Spleen (tissue), 11 donors: ENCODE measurements at regions not wholly inside any gene's neighbourhood (a gene's known extent, or its start where the extent isn't known, plus 50 kb on each side); places are given as distances from the start of the nearest gene placed in this dataset.

ENCODE experiments used
- DNase-seq: peaks from one replicate; pipeline ENCODE4 v3.0.0-alpha.2; 2020
- H3K27ac ChIP-seq, 8 donors: fragments of 200-600 bp; sonication (generic) in 7 of 8; 1 replicate in 4 of 8; 2 replicates in 4 of 8; pipeline versions ENCODE4 v1.5.0 to v1.8.0; 2016 to 2021; ENCODE audit warnings: inconsistent platforms in 4 of 8, mild to moderate bottlenecking in 4 of 8, moderate library complexity in 1 of 8
- H3K27me3 ChIP-seq, 7 donors: fragments of 200-600 bp; sonication (generic) in 6 of 7; replicated peaks in 1 of 7; 1 replicate in 4 of 7; 2 replicates in 3 of 7; pipeline versions ENCODE4 v1.5.0 to v1.8.0; 2016 to 2021; ENCODE audit warnings: inconsistent platforms in 3 of 7, mild to moderate bottlenecking in 1 of 7
- H3K36me3 ChIP-seq, 6 donors: fragments of 200-600 bp; sonication (generic) in 5 of 6; 1 replicate in 4 of 6; 2 replicates in 2 of 6; pipeline versions ENCODE4 v1.5.0 to v1.8.0; 2016 to 2021; ENCODE audit warnings: inconsistent platforms in 2 of 6
- H3K4me1 ChIP-seq, 6 donors: fragments of 200-600 bp; sonication (generic) in 5 of 6; 1 replicate in 3 of 6; 2 replicates in 3 of 6; pipeline versions ENCODE4 v1.5.0 to v1.8.0; 2016 to 2021; ENCODE audit warnings: inconsistent platforms in 3 of 6
- H3K4me3 ChIP-seq, 8 donors: fragments of 200-600 bp; sonication (generic) in 7 of 8; 1 replicate in 4 of 8; 2 replicates in 4 of 8; pipeline versions ENCODE4 v1.5.0 to v1.8.0; 2016 to 2021; ENCODE audit warnings: inconsistent platforms in 4 of 8, mild to moderate bottlenecking in 4 of 8, moderate library complexity in 2 of 8
- H3K9me3 ChIP-seq, 8 donors: fragments of 200-600 bp; sonication (generic) in 7 of 8; 1 replicate in 4 of 8; 2 replicates in 4 of 8; pipeline versions ENCODE4 v1.5.0 to v1.8.0; 2016 to 2021; ENCODE audit warnings: inconsistent platforms in 4 of 8
- POLR2A ChIP-seq, 3 donors: fragments of 450-650 bp; IDR thresholded peaks; one replicate each; pipeline ENCODE4 v1.5.1; 2017; ENCODE audit warnings: antibody characterized with exemption in 3 of 3, mild to moderate bottlenecking in 1 of 3
- POLR2AphosphoS5 ChIP-seq, 3 donors: sonication (generic); formaldehyde crosslinking; IDR thresholded peaks; one replicate each; pipeline ENCODE4 v1.5.1; 2017; ENCODE audit warnings: antibody characterized with exemption in 3 of 3
- WGBS, 5 donors: extraction: QIAGEN DNeasy Blood & Tissue Kit in 3 of 5; methylation state at CpG; one replicate each; pipeline versions ENCODE4 v1.1.5 to v1.1.7; 2013 to 2018; 5-methylcytosine and 5-hydroxymethylcytosine counted together
- intact Hi-C: fragments of 100-400 bp; cut with DNase I; formaldehyde crosslinking; loops from one replicate; pipeline ENCODE4 v1.15.0; 2023; ENCODE audit warnings: low total_unique reads
- TF ChIP-seq, protein P1 (sequence below), 11 experiments: fragments of 200-600 bp in 7 of 11; fragments of 450-650 bp in 4 of 11; sonication (generic) in 4 of 11; IDR thresholded peaks in 8 of 11; conservative IDR thresholded peaks in 3 of 11; 1 replicate in 7 of 11; 2 replicates in 4 of 11; pipeline versions ENCODE4 v1.4.0 to v1.8.0; 2016 to 2021; ENCODE audit warnings: antibody characterized with exemption in 11 of 11, inconsistent platforms in 4 of 11, mild to moderate bottlenecking in 1 of 11
- donor health status: healthy with polysubstance abuse.
- donor health status: DM: no; HTN: no; CAD: no; lungs with moderate emphysema.
- donor health status: DM: no; HTN: no; CAD: no.
- donor health status: Bipolar disorder and iron deficiency.
- donor health status: healthy.
- donor health status: DM: no; HTN: no; CAD: no.
- donor health status: DM: yes; HTN: yes; CAD: no.

DNA sequence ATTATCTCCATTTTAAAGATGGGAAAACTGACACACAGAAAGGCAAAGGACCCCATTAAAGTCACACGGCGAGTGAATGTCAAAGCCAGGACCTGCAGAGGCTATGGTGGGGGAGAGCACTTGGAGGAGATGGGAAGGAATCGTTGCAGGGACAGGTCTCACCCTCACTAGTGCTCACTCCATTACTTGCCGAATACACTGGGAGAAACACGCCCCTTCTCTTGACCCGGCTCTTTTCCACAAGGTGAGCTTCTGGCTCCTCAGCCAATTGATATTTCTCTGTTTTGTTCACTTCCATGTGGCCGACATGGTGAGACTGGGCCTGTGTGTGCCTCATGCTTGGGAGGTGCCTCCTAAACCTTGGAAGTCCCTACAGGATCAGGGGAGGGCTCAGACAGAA lies 117.8 kb upstream of the KCNG1 start:
- WGBS, 5 donors, result 83 to 96% (median 91%) methylated on average over 7 of the region's 7 CpGs
- intact Hi-C loops, result no loop called here
- peaks cover 0 to 26% (median 2%) of the 10 kb centered on the region in 7 donors for H3K27me3 ChIP-seq
- peaks cover 0 to 9% (median 3%) of the 10 kb centered on the region in 8 donors for H3K9me3 ChIP-seq
- TF ChIP-seq, protein P1, sequence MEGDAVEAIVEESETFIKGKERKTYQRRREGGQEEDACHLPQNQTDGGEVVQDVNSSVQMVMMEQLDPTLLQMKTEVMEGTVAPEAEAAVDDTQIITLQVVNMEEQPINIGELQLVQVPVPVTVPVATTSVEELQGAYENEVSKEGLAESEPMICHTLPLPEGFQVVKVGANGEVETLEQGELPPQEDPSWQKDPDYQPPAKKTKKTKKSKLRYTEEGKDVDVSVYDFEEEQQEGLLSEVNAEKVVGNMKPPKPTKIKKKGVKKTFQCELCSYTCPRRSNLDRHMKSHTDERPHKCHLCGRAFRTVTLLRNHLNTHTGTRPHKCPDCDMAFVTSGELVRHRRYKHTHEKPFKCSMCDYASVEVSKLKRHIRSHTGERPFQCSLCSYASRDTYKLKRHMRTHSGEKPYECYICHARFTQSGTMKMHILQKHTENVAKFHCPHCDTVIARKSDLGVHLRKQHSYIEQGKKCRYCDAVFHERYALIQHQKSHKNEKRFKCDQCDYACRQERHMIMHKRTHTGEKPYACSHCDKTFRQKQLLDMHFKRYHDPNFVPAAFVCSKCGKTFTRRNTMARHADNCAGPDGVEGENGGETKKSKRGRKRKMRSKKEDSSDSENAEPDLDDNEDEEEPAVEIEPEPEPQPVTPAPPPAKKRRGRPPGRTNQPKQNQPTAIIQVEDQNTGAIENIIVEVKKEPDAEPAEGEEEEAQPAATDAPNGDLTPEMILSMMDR (IDR thresholded peaks at IDR 0.05 in 8 of 11, conservative IDR thresholded peaks at IDR 0.05 in 3 of 11), result no peak
- TF ChIP-seq POLR2A (IDR thresholded peaks at IDR 0.05), result no peak
- TF ChIP-seq POLR2AphosphoS5 (IDR thresholded peaks at IDR 0.05), result no peak
- no peaks in the 10 kb centered on the region for H3K4me1 ChIP-seq
- H3K4me3 ChIP-seq, result no peak overlapping the region
- no peak for DNase-seq
- H3K36me3 ChIP-seq, result no peaks in the 10 kb centered on the region
- H3K27ac ChIP-seq, result no peak overlapping the region

DNA sequence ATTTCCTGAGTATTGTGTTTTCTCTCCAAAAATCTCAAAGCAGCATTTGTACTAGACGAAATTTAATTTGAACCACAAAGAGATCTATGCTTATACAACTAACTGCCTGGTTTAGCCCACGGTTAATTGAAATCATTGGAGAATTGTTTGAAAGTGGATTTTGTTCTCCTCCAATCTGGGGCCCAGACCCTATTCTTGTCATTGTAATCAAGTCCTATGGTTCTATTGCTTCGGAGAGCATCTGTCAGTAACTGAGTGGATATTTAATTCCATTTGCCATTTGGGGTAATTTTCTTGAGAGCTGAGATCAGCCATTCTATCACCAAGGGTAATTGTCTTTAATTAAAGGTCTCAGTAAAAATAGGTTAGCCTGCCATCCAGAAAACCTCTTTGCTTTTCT lies 117.0 kb upstream of the KCNG1 start:
- no peak overlapping the region for H3K27ac ChIP-seq
- 74 to 89% (median 81%) methylated on average over 3 of the region's 3 CpGs for WGBS, 5 donors
- no peak overlapping the region for H3K4me3 ChIP-seq
- intact Hi-C loops, result no loop called here
- no peak for DNase-seq
- no peaks in the 10 kb centered on the region for H3K36me3 ChIP-seq
- no peaks in the 10 kb centered on the region for H3K4me1 ChIP-seq
- peaks cover 0 to 2% (median 0%) of the 10 kb centered on the region in 8 donors for H3K9me3 ChIP-seq
- H3K27me3 ChIP-seq, result peaks cover 0 to 19% (median 2%) of the 10 kb centered on the region in 7 donors
- no peak for TF ChIP-seq POLR2A (IDR thresholded peaks at IDR 0.05)

DNA sequence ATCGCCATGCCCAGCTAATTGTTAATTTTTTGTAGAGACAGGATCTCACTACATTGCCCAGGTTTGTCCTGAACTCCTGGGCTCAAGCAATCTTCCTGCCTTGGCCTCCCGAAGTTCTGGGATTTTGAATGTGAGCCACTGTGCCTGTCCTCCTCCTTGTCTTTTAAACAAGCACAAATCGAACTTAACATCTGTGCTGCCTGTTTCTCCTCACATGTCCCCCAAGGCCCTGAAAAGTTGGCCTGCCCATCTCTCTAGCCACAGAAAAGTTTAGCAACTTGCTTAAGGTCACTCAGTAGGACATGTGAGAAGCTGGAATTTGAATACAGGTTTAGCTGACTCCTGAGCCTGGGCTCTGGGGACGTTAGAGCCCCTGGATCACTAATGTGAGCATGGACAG lies 115.7 kb upstream of the KCNG1 start:
- 65 to 82% (median 78%) methylated on average over 4 of the region's 4 CpGs for WGBS, 5 donors
- TF ChIP-seq, protein P1 (IDR thresholded peaks at IDR 0.05 in 8 of 11, conservative IDR thresholded peaks at IDR 0.05 in 3 of 11), result no peak
- TF ChIP-seq POLR2AphosphoS5 (IDR thresholded peaks at IDR 0.05) (no peak), POLR2A (IDR thresholded peaks at IDR 0.05) (no peak)
- H3K27ac ChIP-seq, result no peak overlapping the region
- no peak for DNase-seq
- H3K4me1 ChIP-seq, result no peaks in the 10 kb centered on the region
- intact Hi-C loops, result no loop called here
- no peaks in the 10 kb centered on the region for H3K9me3 ChIP-seq
- no peaks in the 10 kb centered on the region for H3K36me3 ChIP-seq
- peaks cover 0 to 9% (median 2%) of the 10 kb centered on the region in 7 donors for H3K27me3 ChIP-seq
- no peak overlapping the region for H3K4me3 ChIP-seq

DNA sequence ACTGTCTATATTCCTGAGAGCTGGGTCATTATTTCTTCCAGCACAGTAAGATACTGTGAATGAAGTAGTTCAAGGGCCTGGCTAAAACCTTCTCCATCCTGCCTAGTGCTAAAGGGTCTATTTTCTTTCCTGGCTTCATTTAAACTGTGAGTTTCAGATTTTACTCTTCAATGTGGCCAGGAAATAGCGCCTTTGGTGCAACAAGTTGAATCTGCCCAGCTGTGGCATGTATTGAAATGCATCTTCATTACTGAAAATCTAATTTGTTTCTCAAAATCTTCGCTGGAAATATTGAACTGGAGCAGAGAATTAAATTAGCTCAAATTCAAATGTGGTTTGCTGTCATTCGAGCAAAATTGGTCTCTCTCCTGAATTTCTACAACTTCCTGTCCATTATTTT lies 114.6 kb upstream of the KCNG1 start:
- Histone ChIP-seq H3K4me1 (peaks cover 0 to under 1% (median 0%) of the 10 kb centered on the region in 6 donors), H3K4me3 (no peak overlapping the region), H3K27ac (no peak overlapping the region), H3K9me3 (no peaks in the 10 kb centered on the region), H3K36me3 (no peaks in the 10 kb centered on the region), H3K27me3 (peaks cover 0 to 7% (median under 1%) of the 10 kb centered on the region in 7 donors)
- 74 to 79% (median 76%) methylated on average over 3 of the region's 3 CpGs for WGBS, 5 donors
- intact Hi-C loops, result no loop called here
- no peak for TF ChIP-seq POLR2AphosphoS5 (IDR thresholded peaks at IDR 0.05)
- TF ChIP-seq, protein P1 (IDR thresholded peaks at IDR 0.05 in 8 of 11, conservative IDR thresholded peaks at IDR 0.05 in 3 of 11), result no peak
- no peak for TF ChIP-seq POLR2A (IDR thresholded peaks at IDR 0.05)
- no peak for DNase-seq
